ENCODE measurements at regions not wholly inside any gene's neighbourhood (a gene's known extent, or its start where the extent isn't known, plus 50 kb on each side); places are given as distances from the start of the nearest gene placed in this dataset.

- peak; percentile 94 for TF ChIP-seq CTCF (IDR thresholded peaks at IDR 0.05)
- TF ChIP-seq POLR2AphosphoS5 (IDR thresholded peaks at IDR 0.05; ENCODE audit: low read depth, low read length), result no peak
- no peak for TF ChIP-seq REST (IDR thresholded peaks at IDR 0.05; ENCODE audit: insufficient read depth in 1 of 2, low read depth in 2 of 2, low read length in 1 of 2)
Observed at GRCh38 chr16:85253084-85253941, 141.0 kb upstream of the CIBAR2 start.
